Glutamatergic neuron (in vitro differentiated cells): ENCODE measurements at regions not wholly inside any gene's neighbourhood (a gene's known extent, or its start where the extent isn't known, plus 50 kb on each side); places are given as distances from the start of the nearest gene placed in this dataset.
"Not testable (repeated sequence)": the region's sequence is repeated elsewhere in the genome, so short reads cannot be mapped to it uniquely, and the experiment has no call there.

Source experiments
- DNase-seq: peaks from one replicate; pipeline ENCODE4 v3.0.0; 2022
- H3K27ac Mint-ChIP-seq: one replicate; pipeline ENCODE4 v1.8.0; 2020; ENCODE audit warnings: mild to moderate bottlenecking, mixed read lengths, inconsistent platforms; ENCODE audit not compliant: unreplicated experiment
- H3K27me3 Mint-ChIP-seq: one replicate; pipeline ENCODE4 v1.8.0; 2020; ENCODE audit warnings: mild to moderate bottlenecking, moderate library complexity, mixed read lengths, inconsistent platforms; ENCODE audit not compliant: unreplicated experiment
- H3K36me3 Mint-ChIP-seq: one replicate; pipeline ENCODE4 v1.8.0; 2020; ENCODE audit warnings: mild to moderate bottlenecking, mixed read lengths, inconsistent platforms; ENCODE audit not compliant: unreplicated experiment
- H3K4me1 Mint-ChIP-seq: one replicate; pipeline ENCODE4 v1.8.0; 2020; ENCODE audit warnings: mild to moderate bottlenecking, low read depth, mixed read lengths, inconsistent platforms; ENCODE audit not compliant: unreplicated experiment
- H3K4me3 Mint-ChIP-seq: one replicate; pipeline ENCODE4 v1.8.0; 2020; ENCODE audit warnings: mild to moderate bottlenecking, mixed read lengths, inconsistent platforms; ENCODE audit not compliant: unreplicated experiment
- H3K9me3 Mint-ChIP-seq: one replicate; pipeline ENCODE4 v1.8.0; 2020; ENCODE audit warnings: mild to moderate bottlenecking, moderate library complexity, mixed read lengths, inconsistent platforms; ENCODE audit not compliant: unreplicated experiment
- TF ChIP-seq, protein P1 (sequence below): fragments of 200-600 bp; sonication (generic); IDR thresholded peaks from one replicate; pipeline ENCODE4 v1.5.0; 2021; ENCODE audit not compliant: partially characterized antibody, unreplicated experiment

DNA sequence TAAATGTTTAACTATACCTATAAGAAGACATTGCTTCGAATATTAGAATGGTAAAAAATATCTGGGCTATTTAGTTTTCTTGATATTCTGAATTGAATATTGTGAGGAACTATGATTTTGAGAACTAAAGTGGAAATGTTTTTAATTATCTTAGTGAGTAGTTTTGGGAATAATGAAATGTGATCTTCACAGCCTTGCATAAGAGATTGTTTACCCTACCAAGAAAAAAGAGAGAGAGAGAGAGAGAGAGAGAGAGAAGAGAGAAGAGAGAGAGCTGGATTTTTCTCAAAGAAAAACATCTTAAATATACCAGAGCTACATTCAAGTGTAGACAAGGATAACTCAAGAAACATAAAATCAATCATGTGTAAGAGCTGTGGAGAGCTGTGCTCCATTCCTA is 148.7 kb upstream of the MAD2L1 start:
- DNase-seq, result no peak

DNA sequence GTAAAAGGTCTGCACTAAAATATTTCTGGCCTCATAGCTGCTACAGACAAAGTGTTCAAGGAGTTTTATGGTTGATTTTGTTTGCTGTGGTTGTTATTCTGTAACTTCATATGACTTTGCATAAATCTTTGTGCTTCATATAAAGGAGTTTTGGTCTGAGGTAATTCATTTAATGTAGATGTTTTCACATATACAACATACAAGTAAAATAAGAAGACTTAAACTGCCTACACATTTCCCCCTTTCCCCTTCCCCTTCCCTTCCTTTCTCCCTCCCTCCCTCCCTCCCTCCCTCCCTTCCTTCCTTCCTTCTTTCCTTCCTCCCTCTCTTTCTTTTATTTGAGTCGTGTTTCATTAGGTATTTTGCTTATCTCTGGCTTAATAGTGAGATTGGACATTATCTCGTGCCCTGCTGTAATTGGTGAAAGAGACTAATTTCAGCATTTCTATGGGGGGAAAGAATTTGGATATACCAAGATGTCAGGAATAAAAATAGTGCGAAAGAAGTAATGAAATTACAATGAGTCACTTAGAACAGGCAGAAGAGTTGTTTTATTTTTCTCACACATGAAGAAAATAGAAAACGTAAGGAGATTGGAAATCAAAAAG is 144.9 kb upstream of the MAD2L1 start:
- H3K27ac Mint-ChIP-seq, result no peak overlapping the region
- H3K4me3 Mint-ChIP-seq, result no peak overlapping the region

More for the DNA sequence above, 148.7 kb upstream of the MAD2L1 start:
- TF ChIP-seq, protein P1, sequence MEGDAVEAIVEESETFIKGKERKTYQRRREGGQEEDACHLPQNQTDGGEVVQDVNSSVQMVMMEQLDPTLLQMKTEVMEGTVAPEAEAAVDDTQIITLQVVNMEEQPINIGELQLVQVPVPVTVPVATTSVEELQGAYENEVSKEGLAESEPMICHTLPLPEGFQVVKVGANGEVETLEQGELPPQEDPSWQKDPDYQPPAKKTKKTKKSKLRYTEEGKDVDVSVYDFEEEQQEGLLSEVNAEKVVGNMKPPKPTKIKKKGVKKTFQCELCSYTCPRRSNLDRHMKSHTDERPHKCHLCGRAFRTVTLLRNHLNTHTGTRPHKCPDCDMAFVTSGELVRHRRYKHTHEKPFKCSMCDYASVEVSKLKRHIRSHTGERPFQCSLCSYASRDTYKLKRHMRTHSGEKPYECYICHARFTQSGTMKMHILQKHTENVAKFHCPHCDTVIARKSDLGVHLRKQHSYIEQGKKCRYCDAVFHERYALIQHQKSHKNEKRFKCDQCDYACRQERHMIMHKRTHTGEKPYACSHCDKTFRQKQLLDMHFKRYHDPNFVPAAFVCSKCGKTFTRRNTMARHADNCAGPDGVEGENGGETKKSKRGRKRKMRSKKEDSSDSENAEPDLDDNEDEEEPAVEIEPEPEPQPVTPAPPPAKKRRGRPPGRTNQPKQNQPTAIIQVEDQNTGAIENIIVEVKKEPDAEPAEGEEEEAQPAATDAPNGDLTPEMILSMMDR, result no peak
- Mint-ChIP-seq H3K27me3 (no peaks in the 10 kb centered on the region), H3K4me1 (no peaks in the 10 kb centered on the region), H3K9me3 (peaks cover 2% of the 10 kb centered on the region), H3K36me3 (peaks cover 4% of the 10 kb centered on the region), H3K27ac (no peak overlapping the region), H3K4me3 (no peak overlapping the region)

DNA sequence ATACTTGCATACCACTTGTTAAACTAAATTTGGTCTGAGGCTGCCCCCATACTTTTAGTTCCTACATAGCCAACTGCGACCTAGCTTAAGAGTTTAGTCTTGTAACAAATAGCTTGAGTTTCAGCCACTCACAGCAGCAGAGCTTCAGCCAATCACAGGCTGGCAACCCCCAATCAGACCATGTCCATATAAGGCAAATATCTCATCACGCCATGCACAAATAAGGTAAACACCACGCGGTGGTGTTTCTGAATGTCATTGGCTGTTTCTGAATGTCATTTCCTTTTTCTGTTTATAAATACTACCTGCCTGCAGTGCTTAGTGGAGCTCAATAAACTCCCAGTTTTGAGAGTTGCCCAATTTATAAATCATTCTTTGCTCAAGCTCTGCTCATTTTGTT is 143.1 kb upstream of the MAD2L1 start:
- no peaks in the 10 kb centered on the region for H3K36me3 Mint-ChIP-seq
- no peak overlapping the region for H3K27ac Mint-ChIP-seq
- H3K27me3 Mint-ChIP-seq, result no peaks in the 10 kb centered on the region
- no peaks in the 10 kb centered on the region for H3K4me1 Mint-ChIP-seq
- no peak for DNase-seq
- H3K4me3 Mint-ChIP-seq, result no peak overlapping the region
- H3K9me3 Mint-ChIP-seq, result no peaks in the 10 kb centered on the region
- TF ChIP-seq, protein P1, result no peak

More for the DNA sequence above, 144.9 kb upstream of the MAD2L1 start:
- no peaks in the 10 kb centered on the region for H3K36me3 Mint-ChIP-seq
- TF ChIP-seq, protein P1, result no peak
- no peaks in the 10 kb centered on the region for H3K27me3 Mint-ChIP-seq
- H3K4me1 Mint-ChIP-seq, result no peaks in the 10 kb centered on the region
- H3K9me3 Mint-ChIP-seq, result no peaks in the 10 kb centered on the region
- DNase-seq, result no peak

DNA sequence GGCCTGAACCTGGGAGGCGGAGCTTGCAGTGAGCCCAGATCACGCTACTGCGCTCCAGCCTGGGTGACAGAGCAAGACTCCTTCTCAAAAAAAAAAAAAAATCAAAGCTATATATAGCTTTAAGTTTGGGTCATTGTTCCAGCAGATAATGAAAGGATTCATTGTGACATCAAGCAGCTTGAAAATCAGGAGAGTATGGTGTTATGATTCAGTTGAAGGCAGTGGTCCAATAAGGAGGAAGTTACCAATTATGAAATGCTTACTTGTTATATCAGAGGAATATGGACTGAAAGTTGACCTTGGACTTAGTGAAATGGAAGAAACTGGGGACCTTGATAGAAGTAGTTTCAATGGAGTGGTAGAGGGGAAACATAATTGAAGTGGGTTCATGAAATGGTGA is 140.4 kb upstream of the MAD2L1 start:
- H3K9me3 Mint-ChIP-seq, result no peaks in the 10 kb centered on the region
- DNase-seq, result no peak
- no peak overlapping the region for H3K4me3 Mint-ChIP-seq
- no peaks in the 10 kb centered on the region for H3K4me1 Mint-ChIP-seq
- H3K27me3 Mint-ChIP-seq, result no peaks in the 10 kb centered on the region
- H3K27ac Mint-ChIP-seq, result no peak overlapping the region
- TF ChIP-seq, protein P1, result no peak
- no peaks in the 10 kb centered on the region for H3K36me3 Mint-ChIP-seq

DNA sequence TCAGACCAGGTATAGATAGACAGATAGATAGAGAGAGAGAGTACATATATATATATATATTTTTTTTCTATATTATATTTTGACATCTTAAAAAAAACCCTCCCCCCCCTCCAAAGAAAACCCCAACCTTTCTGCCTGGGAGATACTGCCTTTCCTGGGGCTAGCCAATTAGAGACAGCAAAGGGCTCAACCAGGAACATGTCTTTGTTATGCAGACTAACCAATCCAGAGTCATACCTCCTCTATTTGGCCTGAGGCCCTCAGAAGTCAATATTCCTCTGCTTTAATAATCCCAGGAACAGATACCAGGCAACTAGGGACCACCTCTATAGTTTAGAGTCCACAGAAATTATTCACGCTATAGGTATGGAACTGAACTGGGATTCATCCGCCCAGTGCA is 135.6 kb upstream of the MAD2L1 start:
- Mint-ChIP-seq H3K27ac (no peak overlapping the region), H3K36me3 (no peaks in the 10 kb centered on the region), H3K4me3 (no peak overlapping the region), H3K4me1 (no peaks in the 10 kb centered on the region), H3K9me3 (no peaks in the 10 kb centered on the region), H3K27me3 (no peaks in the 10 kb centered on the region)
- no peak for DNase-seq
- TF ChIP-seq, protein P1, result no peak

DNA sequence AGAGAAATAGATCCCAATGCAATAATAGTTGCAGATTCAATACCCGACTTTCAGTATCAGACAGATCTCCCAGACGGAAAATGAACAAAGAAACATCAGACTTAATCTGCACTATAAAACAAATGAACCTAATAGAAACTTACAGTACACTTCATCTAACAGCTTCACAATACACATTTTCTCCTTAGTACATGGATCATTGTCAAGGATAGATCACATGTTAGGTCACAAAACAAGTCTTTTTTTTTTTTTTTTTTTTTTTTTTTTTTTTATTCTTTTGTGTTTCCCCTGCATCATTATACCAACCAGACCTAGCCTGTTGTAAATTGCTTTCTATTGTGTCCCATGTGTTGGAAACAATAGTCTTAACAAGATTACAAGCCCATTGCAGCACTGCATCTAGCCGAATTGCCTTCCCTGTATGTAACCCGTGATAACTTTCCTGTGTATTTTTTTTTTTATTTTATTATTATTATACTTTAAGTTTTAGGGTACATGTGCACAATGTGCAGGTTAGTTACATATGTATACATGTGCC is 134.0 kb upstream of the MAD2L1 start:
- not testable (repeated sequence) for H3K4me1 Mint-ChIP-seq, H3K36me3 Mint-ChIP-seq, H3K4me3 Mint-ChIP-seq, H3K27ac Mint-ChIP-seq, H3K27me3 Mint-ChIP-seq, H3K9me3 Mint-ChIP-seq, DNase-seq
